AG04450 (cell line): ENCODE measurements at regions not wholly inside any gene's neighbourhood (a gene's known extent, or its start where the extent isn't known, plus 50 kb on each side); places are given as distances from the start of the nearest gene placed in this dataset.

Experiments used
- CTCF ChIA-PET: fragments of 300-600, 350-600 bp; formaldehyde crosslinking; extraction: SDS; loops from one replicate; lab custom pipeline; 2022; ENCODE audit warnings: antibody characterized with exemption, inconsistent platforms; lab: Charles Lee
- POLR2A ChIA-PET: fragments of 350-600 bp; formaldehyde crosslinking; extraction: SDS; loops from one replicate; lab custom pipeline; 2021; ENCODE audit warnings: antibody characterized with exemption, inconsistent platforms; lab: Yijun Ruan, JAX
- DNase-seq: peaks from one replicate; pipeline ENCODE4 v3.0.0-alpha.2; 2011; ENCODE audit warnings: low read depth, low spot score
- H3K27ac ChIP-seq: one replicate; pipeline ENCODE4 v1.5.1; 2012; ENCODE audit warnings: low read depth, low read length, control low read depth
- H3K27me3 ChIP-seq: one replicate; pipeline ENCODE4 v1.6.0; 2012; ENCODE audit warnings: low read length; ENCODE audit not compliant: control insufficient read depth, insufficient read depth
- H3K4me3 ChIP-seq: 2 replicates; pipeline ENCODE4 v1.5.1; 2011; ENCODE audit warnings: mild to moderate bottlenecking, low read depth, low read length, control low read depth
- H3K9me3 ChIP-seq: 2 replicates; pipeline ENCODE4 v1.5.1; 2012; ENCODE audit warnings: low read length; ENCODE audit not compliant: control insufficient read depth, insufficient read depth
- TF ChIP-seq, protein P1 (sequence below): IDR thresholded peaks from 2 replicates; pipeline ENCODE4 v1.5.1; 2011; ENCODE audit warnings: low read depth, low read length, control low read depth, inconsistent platforms

DNA sequence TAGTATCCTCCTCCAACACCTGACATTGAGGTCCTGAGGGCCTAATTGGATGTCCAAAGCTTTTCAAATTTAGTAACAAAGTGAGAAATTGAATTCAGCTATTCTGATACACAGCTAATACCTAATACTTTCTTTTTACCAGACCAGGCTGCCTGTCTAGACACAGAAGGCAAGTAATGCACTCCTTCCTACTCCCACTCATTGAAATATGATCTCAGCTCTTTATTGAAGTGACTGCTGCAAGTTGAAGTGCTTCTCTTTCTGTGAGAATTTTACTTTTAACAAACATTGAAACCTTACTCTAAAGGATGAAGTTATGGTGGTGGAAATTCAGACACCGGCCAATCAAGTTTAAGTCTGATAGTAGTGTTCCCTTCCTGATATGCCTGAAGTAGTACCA, 90.8 kb upstream of the OGFRL1 start:
- ChIA-PET POLR2A (interaction anchor here (1.7 kb wide), 1 partner anchor 91 kb away, joined by 4 read pairs; the partner anchor contains the start of gene OGFRL1), CTCF (interaction anchor here (0.9 kb wide), 1 partner anchor 30 kb away, joined by 3 read pairs; no protein-coding TSS in a partner anchor)
- H3K27ac ChIP-seq: peak overlapping the region; percentile 75
- DNase-seq: no peak
- no peaks in the 10 kb centered on the region for H3K9me3 ChIP-seq
- H3K27me3 ChIP-seq: no peaks in the 10 kb centered on the region
- TF ChIP-seq, protein P1, sequence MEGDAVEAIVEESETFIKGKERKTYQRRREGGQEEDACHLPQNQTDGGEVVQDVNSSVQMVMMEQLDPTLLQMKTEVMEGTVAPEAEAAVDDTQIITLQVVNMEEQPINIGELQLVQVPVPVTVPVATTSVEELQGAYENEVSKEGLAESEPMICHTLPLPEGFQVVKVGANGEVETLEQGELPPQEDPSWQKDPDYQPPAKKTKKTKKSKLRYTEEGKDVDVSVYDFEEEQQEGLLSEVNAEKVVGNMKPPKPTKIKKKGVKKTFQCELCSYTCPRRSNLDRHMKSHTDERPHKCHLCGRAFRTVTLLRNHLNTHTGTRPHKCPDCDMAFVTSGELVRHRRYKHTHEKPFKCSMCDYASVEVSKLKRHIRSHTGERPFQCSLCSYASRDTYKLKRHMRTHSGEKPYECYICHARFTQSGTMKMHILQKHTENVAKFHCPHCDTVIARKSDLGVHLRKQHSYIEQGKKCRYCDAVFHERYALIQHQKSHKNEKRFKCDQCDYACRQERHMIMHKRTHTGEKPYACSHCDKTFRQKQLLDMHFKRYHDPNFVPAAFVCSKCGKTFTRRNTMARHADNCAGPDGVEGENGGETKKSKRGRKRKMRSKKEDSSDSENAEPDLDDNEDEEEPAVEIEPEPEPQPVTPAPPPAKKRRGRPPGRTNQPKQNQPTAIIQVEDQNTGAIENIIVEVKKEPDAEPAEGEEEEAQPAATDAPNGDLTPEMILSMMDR: no peak
- peak overlapping the region; percentile 31 for H3K4me3 ChIP-seq

DNA sequence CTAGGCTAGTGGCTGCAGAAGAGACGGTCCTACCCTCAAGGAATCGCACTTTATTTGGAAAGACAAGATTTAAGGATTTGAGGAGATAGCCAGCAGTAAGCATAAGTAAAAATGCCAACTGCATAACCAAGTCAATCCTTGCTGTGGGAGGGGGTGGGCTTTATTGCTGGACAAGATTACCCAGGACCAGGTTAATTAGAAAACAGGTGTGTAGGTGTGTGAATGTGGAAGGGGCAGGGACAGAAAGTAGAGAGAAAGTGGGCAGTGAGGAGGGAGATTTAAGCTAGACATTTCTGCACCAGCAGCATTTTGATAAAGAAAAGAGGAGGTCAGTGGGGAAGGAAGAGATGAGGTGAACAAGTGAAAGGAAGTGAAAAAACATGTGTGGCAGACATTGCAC, 89.7 kb upstream of the OGFRL1 start:
- Histone ChIP-seq H3K4me3 (no peak overlapping the region), H3K27me3 (no peaks in the 10 kb centered on the region), H3K9me3 (no peaks in the 10 kb centered on the region), H3K27ac (no peak overlapping the region)
- CTCF ChIA-PET: interaction anchor here (0.5 to 1.0 kb wide), 3 partner anchors 8 to 988 kb away, joined by 3 to 6 read pairs (median 5); no protein-coding TSS in a partner anchor
- POLR2A ChIA-PET: interaction anchor here (0.6 to 1.7 kb wide), 2 partner anchors 19 to 89 kb away, joined by 3 to 4 read pairs; partner anchors contain the start of gene OGFRL1
- TF ChIP-seq, protein P1: no peak
- no peak for DNase-seq

DNA sequence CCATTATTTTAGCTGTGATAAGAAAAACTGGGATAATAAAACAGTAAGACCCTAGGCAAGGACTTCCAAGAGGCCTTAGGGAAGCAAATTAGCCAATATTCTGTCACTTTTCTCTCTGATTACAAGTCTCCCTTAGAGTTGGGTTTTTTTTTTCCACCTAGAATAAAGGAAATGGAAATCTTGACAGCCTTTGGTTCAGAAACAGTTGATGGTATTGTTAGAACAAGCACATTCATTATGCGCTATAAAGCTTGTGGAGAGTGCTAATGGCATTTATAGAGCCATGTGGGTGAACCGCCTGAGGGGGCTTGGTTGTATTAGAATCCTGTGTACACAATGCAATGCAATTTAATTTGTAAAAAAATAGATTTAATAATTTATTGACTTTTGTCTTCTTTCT, 88.9 kb upstream of the OGFRL1 start:
- no peak overlapping the region for H3K27ac ChIP-seq
- CTCF ChIA-PET: interaction anchor here (0.6 to 1.0 kb wide), 3 partner anchors 9 to 1239 kb away, joined by 3 to 6 read pairs (median 4); no protein-coding TSS in a partner anchor
- TF ChIP-seq, protein P1: no peak
- no peaks in the 10 kb centered on the region for H3K9me3 ChIP-seq
- no peaks in the 10 kb centered on the region for H3K27me3 ChIP-seq
- H3K4me3 ChIP-seq: no peak overlapping the region
- POLR2A ChIA-PET: no interaction called here
- DNase-seq: no peak

DNA sequence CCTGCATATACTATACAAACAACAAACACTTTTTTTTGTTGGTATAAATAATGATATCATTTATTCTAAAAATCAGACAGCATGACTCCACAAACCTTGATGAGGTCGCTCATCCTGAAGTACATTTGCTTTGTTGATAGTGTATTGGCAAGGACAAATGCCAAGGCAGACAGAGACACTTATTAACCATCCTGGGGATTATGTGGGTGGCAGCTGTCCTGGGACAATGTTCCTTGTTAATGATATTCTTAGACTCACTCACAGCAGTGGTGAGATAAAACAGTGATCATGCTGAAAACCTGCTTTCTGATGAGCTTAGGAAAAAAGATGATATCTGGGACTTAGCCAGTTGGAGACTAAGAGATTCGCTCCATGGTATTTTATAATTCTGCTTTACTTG, 85.4 kb upstream of the OGFRL1 start:
- ChIA-PET CTCF (interaction anchor here (1.0 kb wide), 1 partner anchor 12 kb away, joined by 6 read pairs; no protein-coding TSS in a partner anchor), POLR2A (no interaction called here)
- no peaks in the 10 kb centered on the region for H3K9me3 ChIP-seq
- TF ChIP-seq, protein P1: no peak
- no peak for DNase-seq
- no peaks in the 10 kb centered on the region for H3K27me3 ChIP-seq
- no peak overlapping the region for H3K27ac ChIP-seq
- H3K4me3 ChIP-seq: no peak overlapping the region

DNA sequence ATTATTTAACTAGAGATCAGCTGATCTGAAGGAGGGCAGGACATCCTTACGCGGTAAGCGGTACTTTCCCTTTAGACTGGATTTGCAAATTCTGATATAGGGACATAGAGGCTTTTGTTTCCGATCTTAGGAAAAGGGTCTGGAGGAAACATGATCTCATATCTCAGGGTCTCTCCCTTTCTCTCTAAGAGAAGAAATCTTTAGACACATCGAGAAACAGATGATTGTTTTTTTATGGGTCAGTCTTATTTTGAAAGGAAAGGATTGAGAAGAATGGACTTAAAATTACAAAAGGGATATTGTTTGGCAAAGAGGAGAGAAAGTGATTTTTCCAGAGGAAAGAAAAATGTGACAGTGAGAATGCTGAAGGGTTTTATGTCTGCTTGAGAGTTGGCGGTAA, 83.9 kb upstream of the OGFRL1 start:
- Histone ChIP-seq H3K9me3 (no peaks in the 10 kb centered on the region), H3K27ac (no peak overlapping the region), H3K4me3 (no peak overlapping the region), H3K27me3 (no peaks in the 10 kb centered on the region)
- no peak for DNase-seq
- CTCF ChIA-PET: interaction anchor here (2.0 kb wide), 1 partner anchor 14 kb away, joined by 11 read pairs; no protein-coding TSS in a partner anchor
- TF ChIP-seq, protein P1: no peak
- POLR2A ChIA-PET: no interaction called here
